ENCODE measurements at regions not wholly inside any gene's neighbourhood (a gene's known extent, or its start where the extent isn't known, plus 50 kb on each side); places are given as distances from the start of the nearest gene placed in this dataset.

GRCh38 chr20:10911298-10911697 is 237.5 kb upstream of the JAG1 start:
- TF ChIP-seq, protein P1, sequence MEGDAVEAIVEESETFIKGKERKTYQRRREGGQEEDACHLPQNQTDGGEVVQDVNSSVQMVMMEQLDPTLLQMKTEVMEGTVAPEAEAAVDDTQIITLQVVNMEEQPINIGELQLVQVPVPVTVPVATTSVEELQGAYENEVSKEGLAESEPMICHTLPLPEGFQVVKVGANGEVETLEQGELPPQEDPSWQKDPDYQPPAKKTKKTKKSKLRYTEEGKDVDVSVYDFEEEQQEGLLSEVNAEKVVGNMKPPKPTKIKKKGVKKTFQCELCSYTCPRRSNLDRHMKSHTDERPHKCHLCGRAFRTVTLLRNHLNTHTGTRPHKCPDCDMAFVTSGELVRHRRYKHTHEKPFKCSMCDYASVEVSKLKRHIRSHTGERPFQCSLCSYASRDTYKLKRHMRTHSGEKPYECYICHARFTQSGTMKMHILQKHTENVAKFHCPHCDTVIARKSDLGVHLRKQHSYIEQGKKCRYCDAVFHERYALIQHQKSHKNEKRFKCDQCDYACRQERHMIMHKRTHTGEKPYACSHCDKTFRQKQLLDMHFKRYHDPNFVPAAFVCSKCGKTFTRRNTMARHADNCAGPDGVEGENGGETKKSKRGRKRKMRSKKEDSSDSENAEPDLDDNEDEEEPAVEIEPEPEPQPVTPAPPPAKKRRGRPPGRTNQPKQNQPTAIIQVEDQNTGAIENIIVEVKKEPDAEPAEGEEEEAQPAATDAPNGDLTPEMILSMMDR (IDR thresholded peaks at IDR 0.05 in 2 of 3, conservative IDR thresholded peaks at IDR 0.05 in 1 of 3; ENCODE audit: borderline replicate concordance in 1 of 3, insufficient read depth in 1 of 3, low read depth in 2 of 3, low read length in 2 of 3) = no peak
- TF ChIP-seq POLR2AphosphoS5 (IDR thresholded peaks at IDR 0.05; ENCODE audit: low read depth, low read length) (no peak), CBX3 (IDR thresholded peaks at IDR 0.05; ENCODE audit: low read depth) (no peak)
